SK-N-MC (cell line): ENCODE measurements at regions not wholly inside any gene's neighbourhood (a gene's known extent, or its start where the extent isn't known, plus 50 kb on each side); places are given as distances from the start of the nearest gene placed in this dataset.

ENCODE experiments used
- EZH2 ChIP-seq: fragments of 200-600 bp; sonication (generic); IDR thresholded peaks from one replicate; pipeline ENCODE4 v1.6.1; 2017; ENCODE audit warnings: antibody characterized with exemption
- FOXP2 ChIP-seq: optimal IDR thresholded peaks from 2 replicates; pipeline ENCODE3; 2011; ENCODE audit warnings: mild to moderate bottlenecking, moderate library complexity; ENCODE audit not compliant: insufficient read depth; ENCODE audit errors: extremely low read length, control extremely low read depth
- POLR2AphosphoS5 ChIP-seq: IDR thresholded peaks from 2 replicates; pipeline ENCODE4 v1.6.1; 2012; ENCODE audit warnings: mild to moderate bottlenecking, low read depth, low read length, borderline replicate concordance

- TF ChIP-seq POLR2AphosphoS5 = no peak
- no peak for TF ChIP-seq EZH2
- no peak for TF ChIP-seq FOXP2
Observed at GRCh38 chr2:19225931-19226330, 132.5 kb downstream of the OSR1 start.
